ENCODE measurements at regions not wholly inside any gene's neighbourhood (a gene's known extent, or its start where the extent isn't known, plus 50 kb on each side); places are given as distances from the start of the nearest gene placed in this dataset.

DNA sequence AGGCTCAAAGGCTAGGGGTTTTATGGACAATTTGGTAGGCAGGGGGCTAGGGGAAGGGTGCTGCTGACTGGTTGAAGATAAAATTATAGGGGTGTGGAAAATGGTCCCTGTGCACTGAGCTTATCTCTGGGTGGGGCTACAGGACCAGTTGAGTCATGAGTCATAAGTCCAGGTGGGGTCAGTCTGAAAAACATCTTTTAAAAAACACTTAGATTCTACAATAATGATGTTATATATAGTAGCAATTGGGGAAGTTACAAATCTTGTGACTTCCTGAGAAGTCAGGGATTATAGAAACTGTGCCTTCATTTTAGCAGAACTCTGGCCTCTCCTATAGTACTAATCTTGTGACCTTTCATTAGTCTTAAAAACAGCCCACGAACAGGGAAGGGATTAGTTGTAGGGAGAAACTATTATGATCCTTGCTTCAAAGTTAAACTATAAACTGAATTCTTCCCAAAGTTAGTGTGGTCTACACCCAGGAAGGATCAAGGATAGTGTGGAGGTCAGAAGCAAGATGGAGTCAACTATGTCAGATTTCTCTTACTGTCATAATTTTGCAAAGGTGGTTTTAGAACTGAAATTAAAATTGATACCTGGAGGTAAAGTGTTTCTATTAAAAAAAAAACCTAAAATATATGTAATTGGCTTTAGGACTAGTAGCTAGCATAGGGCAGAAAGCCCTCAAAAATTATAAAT is 130.1 kb downstream of the P2RY1 start:
- no peaks in the 10 kb centered on the region for H4K20me1 ChIP-seq (ENCODE audit: low read depth)
- H3K27ac ChIP-seq: no peak overlapping the region
- Mint-ChIP-seq H3K4me1 (no peaks in the 10 kb centered on the region), H3K36me3 (no peaks in the 10 kb centered on the region), H3K27me3 (ENCODE audit: insufficient read depth, low read depth) (no peaks in the 10 kb centered on the region), H3K27ac (no peak overlapping the region), H3K9me3 (peaks cover 5% of the 10 kb centered on the region), H3K4me3 (no peak overlapping the region)
- H3K4me2 ChIP-seq: no peak overlapping the region
- H3K79me2 ChIP-seq (ENCODE audit: low read depth): no peaks in the 10 kb centered on the region
- no peaks in the 10 kb centered on the region for H3K36me3 ChIP-seq
- H3K4me1 ChIP-seq: no peaks in the 10 kb centered on the region
- H2AFZ ChIP-seq (replicated peaks): no peak overlapping the region
- H3K9me3 ChIP-seq (ENCODE audit: low read depth): no peaks in the 10 kb centered on the region
- no peak overlapping the region for H3K9ac ChIP-seq
- no peaks in the 10 kb centered on the region for H3F3A ChIP-seq (ENCODE audit: low read depth)
- no peak overlapping the region for H3K4me3 ChIP-seq
- no peak for TF ChIP-seq EZH2phosphoT487 (IDR thresholded peaks at IDR 0.05)
- TF ChIP-seq EZH2 (IDR thresholded peaks at IDR 0.05): no peak
- no peak for TF ChIP-seq CTCF (IDR thresholded peaks at IDR 0.05)
- no peaks in the 10 kb centered on the region for H3K27me3 ChIP-seq
- DNase-seq (ENCODE audit: low spot score): no peak

DNA sequence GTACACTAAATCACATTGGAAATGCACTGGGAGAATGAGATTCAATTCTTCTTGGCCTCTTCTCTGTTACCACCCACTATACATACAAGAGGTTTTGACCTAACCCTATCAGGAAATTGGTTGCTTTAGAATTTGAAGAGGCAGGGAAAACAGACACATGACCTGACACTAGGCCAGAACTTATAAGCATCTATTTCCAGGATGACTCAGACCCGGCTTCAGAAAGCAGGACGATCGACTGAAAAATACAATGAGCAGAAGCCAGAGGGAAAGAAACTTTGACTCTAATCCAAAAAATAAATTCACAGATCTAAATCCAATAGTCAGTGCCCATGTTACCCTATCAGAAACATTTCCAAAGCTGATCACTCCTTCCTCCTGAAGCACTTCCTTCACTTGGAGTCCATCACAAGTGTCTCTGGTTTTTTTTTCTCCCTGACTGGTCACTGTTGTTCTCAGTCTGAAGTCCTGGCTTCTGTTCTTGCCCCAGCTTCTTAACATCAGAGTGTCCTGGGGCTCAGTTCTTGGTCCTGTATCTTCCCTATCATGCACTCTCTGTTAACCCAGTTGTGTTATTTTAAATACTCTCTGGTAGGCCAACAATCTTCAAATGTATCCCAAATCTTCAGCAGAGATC is 133.6 kb downstream of the P2RY1 start:
- peaks cover 5% of the 10 kb centered on the region for H3K9me3 Mint-ChIP-seq

GRCh38 chr3:152969557-152970300 is 134.8 kb downstream of the P2RY1 start:
- Mint-ChIP-seq H3K27ac (no peak overlapping the region), H3K36me3 (no peaks in the 10 kb centered on the region), H3K4me3 (no peak overlapping the region), H3K4me1 (no peaks in the 10 kb centered on the region), H3K9me3 (peaks cover 5% of the 10 kb centered on the region), H3K27me3 (ENCODE audit: insufficient read depth, low read depth) (no peaks in the 10 kb centered on the region)
- H3K27ac ChIP-seq: no peak overlapping the region
- H3K27me3 ChIP-seq: no peaks in the 10 kb centered on the region
- no peaks in the 10 kb centered on the region for H3K4me1 ChIP-seq
- DNase-seq (ENCODE audit: low spot score): no peak
- no peaks in the 10 kb centered on the region for H3K36me3 ChIP-seq
- TF ChIP-seq CTCF (IDR thresholded peaks at IDR 0.05): no peak
- no peak for TF ChIP-seq EZH2phosphoT487 (IDR thresholded peaks at IDR 0.05)
- TF ChIP-seq EZH2 (IDR thresholded peaks at IDR 0.05): no peak
- H4K20me1 ChIP-seq (ENCODE audit: low read depth): no peaks in the 10 kb centered on the region
- no peaks in the 10 kb centered on the region for H3F3A ChIP-seq (ENCODE audit: low read depth)
- H3K9me3 ChIP-seq (ENCODE audit: low read depth): no peaks in the 10 kb centered on the region
- H3K9ac ChIP-seq: no peak overlapping the region
- no peak overlapping the region for H2AFZ ChIP-seq (replicated peaks)
- H3K4me3 ChIP-seq: no peak overlapping the region
- no peak overlapping the region for H3K4me2 ChIP-seq
- no peaks in the 10 kb centered on the region for H3K79me2 ChIP-seq (ENCODE audit: low read depth)

More for the DNA sequence above, 133.6 kb downstream of the P2RY1 start:
- Histone ChIP-seq H3K9ac (no peak overlapping the region), H3F3A (ENCODE audit: low read depth) (no peaks in the 10 kb centered on the region), H2AFZ (replicated peaks) (no peak overlapping the region), H3K4me3 (no peak overlapping the region), H3K27ac (no peak overlapping the region), H3K4me2 (no peak overlapping the region), H4K20me1 (ENCODE audit: low read depth) (no peaks in the 10 kb centered on the region), H3K4me1 (no peaks in the 10 kb centered on the region), H3K36me3 (no peaks in the 10 kb centered on the region), H3K9me3 (ENCODE audit: low read depth) (no peaks in the 10 kb centered on the region), H3K27me3 (no peaks in the 10 kb centered on the region), H3K79me2 (ENCODE audit: low read depth) (no peaks in the 10 kb centered on the region)
- DNase-seq (ENCODE audit: low spot score): no peak
- Mint-ChIP-seq H3K4me3 (no peak overlapping the region), H3K36me3 (no peaks in the 10 kb centered on the region), H3K27ac (no peak overlapping the region), H3K4me1 (no peaks in the 10 kb centered on the region), H3K27me3 (ENCODE audit: insufficient read depth, low read depth) (no peaks in the 10 kb centered on the region)
- TF ChIP-seq EZH2 (IDR thresholded peaks at IDR 0.05) (no peak), CTCF (IDR thresholded peaks at IDR 0.05) (no peak), EZH2phosphoT487 (IDR thresholded peaks at IDR 0.05) (no peak)
